ENCODE measurements at regions not wholly inside any gene's neighbourhood (a gene's known extent, or its start where the extent isn't known, plus 50 kb on each side); places are given as distances from the start of the nearest gene placed in this dataset.

GRCh38 chr3:22228705-22229104 is 477.7 kb upstream of the ZNF385D start:
- Histone ChIP-seq H3K9me3 (replicated peaks; ENCODE audit: control insufficient read depth, insufficient read depth, low read length) (no peaks in the 10 kb centered on the region), H3K4me3 (replicated peaks in 1 of 3; ENCODE audit: insufficient read depth in 1 of 3, low read depth in 1 of 3, low read length in 3 of 3) (no peak overlapping the region), H3K4me1 (ENCODE audit: control insufficient read depth, extremely low read depth, insufficient read depth, low read length) (no peaks in the 10 kb centered on the region), H3K27ac (ENCODE audit: insufficient read depth, low read depth, low read length) (no peak overlapping the region), H3K9me1 (replicated peaks; ENCODE audit: control insufficient read depth, extremely low read depth, insufficient read depth, low read length) (no peaks in the 10 kb centered on the region), H3K9ac (replicated peaks; ENCODE audit: extremely low read depth, insufficient read depth, low read length) (no peak overlapping the region), H4K20me1 (replicated peaks; ENCODE audit: control insufficient read depth, extremely low read depth, insufficient read depth, low read length) (no peaks in the 10 kb centered on the region), H3K27me3 (ENCODE audit: control insufficient read depth in 2 of 2, insufficient read depth in 2 of 2, low read length in 2 of 2) (no peaks in the 10 kb centered on the region), H3K4me2 (ENCODE audit: insufficient read depth, low read length) (no peak overlapping the region), H3K79me2 (ENCODE audit: control insufficient read depth, insufficient read depth, low read length) (no peaks in the 10 kb centered on the region), H3K36me3 (ENCODE audit: control insufficient read depth in 2 of 2, extremely low read depth in 1 of 2, insufficient read depth in 2 of 2, low read length in 2 of 2) (no peaks in the 10 kb centered on the region), H2AFZ (ENCODE audit: low read depth, low read length) (no peak overlapping the region)
- TF ChIP-seq JUN (IDR thresholded peaks at IDR 0.05; ENCODE audit: borderline replicate concordance, insufficient read depth, insufficient read length, low read depth) (no peak), EZH2 (IDR thresholded peaks at IDR 0.05; ENCODE audit: borderline replicate concordance, low read depth, low read length, severe bottlenecking) (no peak), MYC (IDR thresholded peaks at IDR 0.05; ENCODE audit: low read depth, low read length) (no peak), FOS (IDR thresholded peaks at IDR 0.05; ENCODE audit: borderline replicate concordance, insufficient read depth, low read length) (no peak), GATA2 (IDR thresholded peaks at IDR 0.05; ENCODE audit: insufficient read depth, insufficient read length, low read depth, low read length) (no peak), POLR2AphosphoS5 (IDR thresholded peaks at IDR 0.05; ENCODE audit: insufficient read depth, low read depth, low read length) (no peak), POLR2A (IDR thresholded peaks at IDR 0.05; ENCODE audit: low read depth, low read length) (no peak)
- TF ChIP-seq, protein P1, sequence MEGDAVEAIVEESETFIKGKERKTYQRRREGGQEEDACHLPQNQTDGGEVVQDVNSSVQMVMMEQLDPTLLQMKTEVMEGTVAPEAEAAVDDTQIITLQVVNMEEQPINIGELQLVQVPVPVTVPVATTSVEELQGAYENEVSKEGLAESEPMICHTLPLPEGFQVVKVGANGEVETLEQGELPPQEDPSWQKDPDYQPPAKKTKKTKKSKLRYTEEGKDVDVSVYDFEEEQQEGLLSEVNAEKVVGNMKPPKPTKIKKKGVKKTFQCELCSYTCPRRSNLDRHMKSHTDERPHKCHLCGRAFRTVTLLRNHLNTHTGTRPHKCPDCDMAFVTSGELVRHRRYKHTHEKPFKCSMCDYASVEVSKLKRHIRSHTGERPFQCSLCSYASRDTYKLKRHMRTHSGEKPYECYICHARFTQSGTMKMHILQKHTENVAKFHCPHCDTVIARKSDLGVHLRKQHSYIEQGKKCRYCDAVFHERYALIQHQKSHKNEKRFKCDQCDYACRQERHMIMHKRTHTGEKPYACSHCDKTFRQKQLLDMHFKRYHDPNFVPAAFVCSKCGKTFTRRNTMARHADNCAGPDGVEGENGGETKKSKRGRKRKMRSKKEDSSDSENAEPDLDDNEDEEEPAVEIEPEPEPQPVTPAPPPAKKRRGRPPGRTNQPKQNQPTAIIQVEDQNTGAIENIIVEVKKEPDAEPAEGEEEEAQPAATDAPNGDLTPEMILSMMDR (IDR thresholded peaks at IDR 0.05; ENCODE audit: extremely low read depth in 1 of 2, insufficient read depth in 1 of 2, low read depth in 1 of 2, low read length in 2 of 2) = no peak
- TF ChIP-seq, protein P2, sequence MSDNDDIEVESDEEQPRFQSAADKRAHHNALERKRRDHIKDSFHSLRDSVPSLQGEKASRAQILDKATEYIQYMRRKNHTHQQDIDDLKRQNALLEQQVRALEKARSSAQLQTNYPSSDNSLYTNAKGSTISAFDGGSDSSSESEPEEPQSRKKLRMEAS (IDR thresholded peaks at IDR 0.05; ENCODE audit: insufficient read depth, insufficient read length) = no peak
- ChIA-PET POLR2A (no interaction called here), CTCF (no interaction called here)
- DNase-seq (ENCODE audit: low read depth, low spot score) = no peak
- intact Hi-C loops (cut with micrococcal nuclease) (no loop called here), dilution Hi-C loops (cut with MboI; ENCODE audit: extremely low pct_ligation_motif_present, low sequenced_read_pairs) (no loop called here)
- BruUV-seq (replicated peaks) = no TSS peak
- no peak for FAIRE-seq

All from endothelial cell of umbilical vein (primary cell).